ENCODE measurements at regions not wholly inside any gene's neighbourhood (a gene's known extent, or its start where the extent isn't known, plus 50 kb on each side); places are given as distances from the start of the nearest gene placed in this dataset.

DNA sequence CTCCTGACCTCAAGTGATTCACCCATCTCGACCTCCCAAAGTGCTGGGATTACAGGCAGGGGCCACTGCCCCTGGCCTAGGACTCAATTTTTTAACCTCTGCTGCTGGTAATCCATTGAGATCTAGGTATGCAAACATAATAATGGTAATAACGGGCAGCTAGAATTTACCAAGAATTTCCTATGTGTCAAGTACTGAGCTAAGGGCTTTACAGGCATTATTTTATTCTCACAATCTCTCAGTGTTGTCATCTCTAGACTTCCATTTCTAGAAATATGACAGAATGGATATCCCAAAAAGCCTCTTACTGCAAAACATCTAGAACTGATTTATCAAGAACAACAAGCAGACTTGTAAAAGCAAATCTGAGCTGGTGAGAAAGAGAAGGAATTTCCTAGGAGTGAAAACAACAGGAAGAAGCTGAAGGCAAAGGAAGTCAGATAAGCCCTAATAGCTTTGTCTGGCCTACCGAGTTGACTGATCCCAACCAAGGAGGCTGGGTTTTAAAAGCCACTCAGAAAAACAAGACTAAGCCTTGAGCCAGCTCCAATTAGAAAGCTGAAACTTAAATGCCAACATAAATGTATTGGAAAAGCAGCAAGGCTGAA, 70.6 kb downstream of the CCDC71L start (continued):
- TF ChIP-seq, protein P1, sequence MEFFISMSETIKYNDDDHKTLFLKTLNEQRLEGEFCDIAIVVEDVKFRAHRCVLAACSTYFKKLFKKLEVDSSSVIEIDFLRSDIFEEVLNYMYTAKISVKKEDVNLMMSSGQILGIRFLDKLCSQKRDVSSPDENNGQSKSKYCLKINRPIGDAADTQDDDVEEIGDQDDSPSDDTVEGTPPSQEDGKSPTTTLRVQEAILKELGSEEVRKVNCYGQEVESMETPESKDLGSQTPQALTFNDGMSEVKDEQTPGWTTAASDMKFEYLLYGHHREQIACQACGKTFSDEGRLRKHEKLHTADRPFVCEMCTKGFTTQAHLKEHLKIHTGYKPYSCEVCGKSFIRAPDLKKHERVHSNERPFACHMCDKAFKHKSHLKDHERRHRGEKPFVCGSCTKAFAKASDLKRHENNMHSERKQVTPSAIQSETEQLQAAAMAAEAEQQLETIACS (CRISPR knock-in tag; IDR thresholded peaks at IDR 0.05) = no peak

DNA sequence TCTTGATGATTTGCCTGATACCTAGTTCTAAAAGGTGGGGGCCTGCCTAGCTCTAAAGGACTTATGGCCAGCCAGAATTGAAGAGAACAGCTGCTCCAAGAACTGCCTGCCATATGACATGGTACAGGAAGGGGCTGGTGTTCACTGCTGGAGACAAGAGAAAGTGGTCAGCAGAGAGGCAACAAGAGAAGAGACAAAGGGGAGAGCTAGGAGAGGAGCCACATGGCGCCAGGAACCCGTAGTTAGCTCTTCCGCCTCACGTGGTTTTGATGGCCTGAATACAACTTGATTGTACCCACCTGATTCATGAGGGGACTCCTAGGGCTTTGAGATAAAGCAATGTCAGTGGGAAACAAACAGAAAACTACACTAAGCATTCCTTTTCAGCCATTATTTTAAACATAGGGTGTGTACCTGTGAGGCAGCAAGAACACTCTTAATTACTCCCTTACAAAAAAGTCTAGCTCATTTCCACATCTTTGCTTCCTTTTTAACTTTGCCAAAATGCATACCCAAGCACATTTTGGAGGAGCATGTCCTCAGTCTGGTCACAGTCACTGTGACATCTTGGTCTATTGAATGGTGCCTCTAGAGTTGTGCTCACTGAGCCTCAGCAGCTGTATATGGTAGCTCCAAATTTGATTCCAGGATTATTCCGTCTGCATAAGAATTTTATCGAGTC, 71.6 kb downstream of the CCDC71L start:
- POLR2A ChIA-PET = no interaction called here
- Histone ChIP-seq H4K20me1 (ENCODE audit: insufficient read depth, low read length) (no peaks in the 10 kb centered on the region), H3K9me3 (ENCODE audit: low read length) (no peaks in the 10 kb centered on the region), H3K27ac (ENCODE audit: extremely low read length, insufficient read depth, low read length) (no peak overlapping the region), H3K27me3 (ENCODE audit: control insufficient read depth in 1 of 2, insufficient read depth in 2 of 2, low read length in 2 of 2) (no peaks in the 10 kb centered on the region), H2AFZ (ENCODE audit: low read length) (no peak overlapping the region), H3K9ac (ENCODE audit: insufficient read depth, low read depth, low read length) (no peak overlapping the region), H3K4me3 (replicated peaks in 1 of 3; ENCODE audit: insufficient read depth in 1 of 3, low read depth in 2 of 3, low read length in 3 of 3) (no peak overlapping the region), H3K79me2 (ENCODE audit: insufficient read depth, low read length) (no peaks in the 10 kb centered on the region), H3K4me2 (ENCODE audit: low read depth, low read length) (no peak overlapping the region), H3K4me1 (ENCODE audit: insufficient read depth, low read length) (no peaks in the 10 kb centered on the region), H3K36me3 (replicated peaks in 1 of 2; ENCODE audit: control insufficient read depth in 1 of 2, insufficient read depth in 2 of 2, low read length in 2 of 2) (no peaks in the 10 kb centered on the region)
- BruUV-seq (replicated peaks) = no TSS peak
- ATAC-seq (no peak), DNase-seq (ENCODE audit: low spot score) (no peak), FAIRE-seq (no peak)
- TF ChIP-seq MAFK (conservative IDR thresholded peaks at IDR 0.05 in 1 of 2, IDR thresholded peaks at IDR 0.05 in 1 of 2; ENCODE audit: low read length in 2 of 2) = peak; percentile 34 to 67; a peak in 3 of 4 replicates
- TF ChIP-seq DMAP1 (CRISPR knock-in tag; IDR thresholded peaks at IDR 0.05) = no peak
- intact Hi-C loops (cut with micrococcal nuclease; ENCODE audit: unreplicated experiment) = no loop called here
- CTCF ChIA-PET (ENCODE audit: low intra/inter-chr PET ratio, low total read pairs) = no interaction called here
- in situ Hi-C loops (cut with HindIII; ENCODE audit: extremely low pct_ligation_motif_present, low pct_unique_long_range_greater_than_20kb) = no loop called here
- WGBS (ENCODE audit: low lambda C conversion rate) = 10% methylated on average over 6 of the region's 6 CpGs

Data from HepG2 (cell line).